DND-41 (cell line): ENCODE measurements at regions not wholly inside any gene's neighbourhood (a gene's known extent, or its start where the extent isn't known, plus 50 kb on each side); places are given as distances from the start of the nearest gene placed in this dataset.

Experiments
- EZH2 ChIP-seq: IDR thresholded peaks from 3 replicates; pipeline ENCODE4 v1.6.1; 2012; ENCODE audit warnings: borderline replicate concordance, low read depth, mild to moderate bottlenecking, moderate library complexity, low read length, inconsistent platforms; ENCODE audit not compliant: severe bottlenecking
- TF ChIP-seq, protein P1 (sequence below): IDR thresholded peaks from 2 replicates; pipeline ENCODE4 v1.5.1; 2012; ENCODE audit warnings: borderline replicate concordance, low read length, moderate library complexity, mild to moderate bottlenecking; ENCODE audit not compliant: poor library complexity, severe bottlenecking; ENCODE audit errors: extremely low read depth

DNA sequence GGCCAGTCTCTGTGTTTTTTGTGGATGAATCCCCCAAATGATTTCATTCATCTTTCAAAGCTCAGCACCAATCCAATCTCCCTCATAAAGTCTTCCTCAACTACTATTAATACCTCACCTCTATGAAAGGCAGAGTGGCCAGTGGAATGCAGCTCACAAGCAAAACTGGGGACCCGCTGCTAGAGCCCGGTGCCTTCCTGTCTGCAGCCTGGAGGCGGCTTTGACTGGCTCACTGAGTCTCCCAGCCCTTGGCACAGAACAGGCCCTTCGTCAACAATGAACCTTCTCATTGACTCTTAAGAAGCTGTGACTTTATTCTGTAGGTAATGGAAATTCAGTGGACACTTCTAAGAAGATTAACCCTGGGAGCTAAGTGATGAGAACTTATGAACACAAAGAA lies 86.8 kb upstream of the RAB4A start:
- TF ChIP-seq, protein P1, sequence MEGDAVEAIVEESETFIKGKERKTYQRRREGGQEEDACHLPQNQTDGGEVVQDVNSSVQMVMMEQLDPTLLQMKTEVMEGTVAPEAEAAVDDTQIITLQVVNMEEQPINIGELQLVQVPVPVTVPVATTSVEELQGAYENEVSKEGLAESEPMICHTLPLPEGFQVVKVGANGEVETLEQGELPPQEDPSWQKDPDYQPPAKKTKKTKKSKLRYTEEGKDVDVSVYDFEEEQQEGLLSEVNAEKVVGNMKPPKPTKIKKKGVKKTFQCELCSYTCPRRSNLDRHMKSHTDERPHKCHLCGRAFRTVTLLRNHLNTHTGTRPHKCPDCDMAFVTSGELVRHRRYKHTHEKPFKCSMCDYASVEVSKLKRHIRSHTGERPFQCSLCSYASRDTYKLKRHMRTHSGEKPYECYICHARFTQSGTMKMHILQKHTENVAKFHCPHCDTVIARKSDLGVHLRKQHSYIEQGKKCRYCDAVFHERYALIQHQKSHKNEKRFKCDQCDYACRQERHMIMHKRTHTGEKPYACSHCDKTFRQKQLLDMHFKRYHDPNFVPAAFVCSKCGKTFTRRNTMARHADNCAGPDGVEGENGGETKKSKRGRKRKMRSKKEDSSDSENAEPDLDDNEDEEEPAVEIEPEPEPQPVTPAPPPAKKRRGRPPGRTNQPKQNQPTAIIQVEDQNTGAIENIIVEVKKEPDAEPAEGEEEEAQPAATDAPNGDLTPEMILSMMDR, result no peak
- no peak for TF ChIP-seq EZH2
